Spleen (tissue), 7 donors: ENCODE measurements at regions not wholly inside any gene's neighbourhood (a gene's known extent, or its start where the extent isn't known, plus 50 kb on each side); places are given as distances from the start of the nearest gene placed in this dataset.

ENCODE experiments used
- POLR2AphosphoS5 ChIP-seq, 3 donors: sonication (generic); formaldehyde crosslinking; IDR thresholded peaks; one replicate each; pipeline ENCODE4 v1.5.1; 2017; ENCODE audit warnings: antibody characterized with exemption in 3 of 3
- TF ChIP-seq, protein P1 (sequence below), 11 experiments: fragments of 200-600 bp in 7 of 11; fragments of 450-650 bp in 4 of 11; sonication (generic) in 4 of 11; IDR thresholded peaks in 8 of 11; conservative IDR thresholded peaks in 3 of 11; 1 replicate in 7 of 11; 2 replicates in 4 of 11; pipeline versions ENCODE4 v1.4.0 to v1.8.0; 2016 to 2021; ENCODE audit warnings: antibody characterized with exemption in 11 of 11, inconsistent platforms in 4 of 11, mild to moderate bottlenecking in 1 of 11
- donor health status: DM: no; HTN: no; CAD: no; lungs with moderate emphysema.
- donor health status: DM: no; HTN: no; CAD: no.
- donor health status: DM: no; HTN: no; CAD: no.

DNA sequence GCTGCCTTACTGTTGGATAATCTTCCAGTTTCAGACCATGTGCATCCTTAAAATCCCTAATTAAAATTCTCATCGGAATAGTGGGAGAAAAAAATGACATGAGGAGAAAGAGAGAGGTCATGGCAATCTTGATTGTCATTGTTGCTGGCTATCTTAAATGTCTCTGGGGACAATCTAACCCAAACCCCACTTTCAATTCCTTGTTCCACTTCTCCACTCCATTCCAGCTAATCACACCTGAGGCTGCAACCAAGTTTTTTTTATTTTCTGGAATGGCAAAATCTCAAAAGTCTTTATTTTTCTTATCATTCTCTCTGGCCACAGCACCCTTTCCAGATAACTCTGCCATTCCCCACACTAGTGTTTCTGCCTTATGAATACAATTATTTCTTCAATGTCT is 171.9 kb upstream of the RASA1 start:
- TF ChIP-seq, protein P1, sequence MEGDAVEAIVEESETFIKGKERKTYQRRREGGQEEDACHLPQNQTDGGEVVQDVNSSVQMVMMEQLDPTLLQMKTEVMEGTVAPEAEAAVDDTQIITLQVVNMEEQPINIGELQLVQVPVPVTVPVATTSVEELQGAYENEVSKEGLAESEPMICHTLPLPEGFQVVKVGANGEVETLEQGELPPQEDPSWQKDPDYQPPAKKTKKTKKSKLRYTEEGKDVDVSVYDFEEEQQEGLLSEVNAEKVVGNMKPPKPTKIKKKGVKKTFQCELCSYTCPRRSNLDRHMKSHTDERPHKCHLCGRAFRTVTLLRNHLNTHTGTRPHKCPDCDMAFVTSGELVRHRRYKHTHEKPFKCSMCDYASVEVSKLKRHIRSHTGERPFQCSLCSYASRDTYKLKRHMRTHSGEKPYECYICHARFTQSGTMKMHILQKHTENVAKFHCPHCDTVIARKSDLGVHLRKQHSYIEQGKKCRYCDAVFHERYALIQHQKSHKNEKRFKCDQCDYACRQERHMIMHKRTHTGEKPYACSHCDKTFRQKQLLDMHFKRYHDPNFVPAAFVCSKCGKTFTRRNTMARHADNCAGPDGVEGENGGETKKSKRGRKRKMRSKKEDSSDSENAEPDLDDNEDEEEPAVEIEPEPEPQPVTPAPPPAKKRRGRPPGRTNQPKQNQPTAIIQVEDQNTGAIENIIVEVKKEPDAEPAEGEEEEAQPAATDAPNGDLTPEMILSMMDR (IDR thresholded peaks at IDR 0.05 in 8 of 11, conservative IDR thresholded peaks at IDR 0.05 in 3 of 11), result no peak
- no peak for TF ChIP-seq POLR2AphosphoS5 (IDR thresholded peaks at IDR 0.05)
